SK-N-DZ (cell line): ENCODE measurements at regions not wholly inside any gene's neighbourhood (a gene's known extent, or its start where the extent isn't known, plus 50 kb on each side); places are given as distances from the start of the nearest gene placed in this dataset.
"Not testable (repeated sequence)": the region's sequence is repeated elsewhere in the genome, so short reads cannot be mapped to it uniquely, and the experiment has no call there.

ENCODE experiments used
- DNase-seq: peaks from one replicate; pipeline ENCODE4 v3.0.0-alpha.2; 2015; ENCODE audit warnings: low spot score

GRCh38 chr10:31123946-31124345, 92.3 kb upstream of the ZNF438 start:
- DNase-seq: peak; percentile 90

- DNase-seq: no peak
Measured at GRCh38 chr10:31124852-31125251, 93.2 kb upstream of the ZNF438 start.

GRCh38 chr10:31125789-31126188, 94.1 kb upstream of the ZNF438 start:
- no peak for DNase-seq

DNA sequence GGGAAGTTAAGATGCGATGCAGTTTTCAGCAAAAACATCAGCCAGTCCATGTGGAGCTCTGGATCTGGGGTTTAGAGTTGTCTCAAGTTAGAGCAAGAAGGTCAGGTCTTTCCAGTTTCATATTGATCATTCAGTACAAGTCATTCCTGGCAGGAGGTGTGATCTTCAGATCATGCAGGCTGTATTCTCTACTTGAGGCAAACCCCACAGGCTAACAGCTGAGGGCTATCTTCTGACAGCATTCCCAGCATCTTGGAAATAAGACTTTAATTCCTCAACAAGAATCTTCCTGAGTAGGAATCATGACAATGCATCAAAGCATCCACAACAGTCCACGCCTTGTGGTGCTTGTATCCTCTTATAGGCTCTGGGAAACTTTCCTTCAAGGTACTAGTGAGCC, 94.9 kb upstream of the ZNF438 start:
- DNase-seq: no peak

GRCh38 chr10:31128536-31128935, 96.9 kb upstream of the ZNF438 start:
- DNase-seq: no peak

DNA sequence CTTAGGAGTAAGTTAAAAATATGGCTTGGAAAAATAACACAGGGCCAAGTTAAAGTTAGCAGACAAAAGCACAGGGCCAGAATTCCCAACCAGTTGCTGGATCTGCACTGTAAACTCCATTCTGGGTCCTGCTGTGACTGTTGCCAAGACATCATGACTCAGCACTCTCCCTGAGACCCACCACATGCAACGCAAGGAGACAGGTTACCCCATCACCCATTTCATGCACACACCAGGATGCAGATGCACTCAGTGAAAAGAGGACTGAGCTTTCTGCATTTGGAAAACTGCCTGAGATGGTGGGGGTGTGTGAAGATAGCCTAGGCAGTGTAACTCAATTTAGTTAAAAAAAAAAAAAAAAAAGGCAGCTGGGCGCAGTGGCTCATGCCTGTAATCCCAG, 97.6 kb upstream of the ZNF438 start:
- peak; percentile 87 for DNase-seq

DNA sequence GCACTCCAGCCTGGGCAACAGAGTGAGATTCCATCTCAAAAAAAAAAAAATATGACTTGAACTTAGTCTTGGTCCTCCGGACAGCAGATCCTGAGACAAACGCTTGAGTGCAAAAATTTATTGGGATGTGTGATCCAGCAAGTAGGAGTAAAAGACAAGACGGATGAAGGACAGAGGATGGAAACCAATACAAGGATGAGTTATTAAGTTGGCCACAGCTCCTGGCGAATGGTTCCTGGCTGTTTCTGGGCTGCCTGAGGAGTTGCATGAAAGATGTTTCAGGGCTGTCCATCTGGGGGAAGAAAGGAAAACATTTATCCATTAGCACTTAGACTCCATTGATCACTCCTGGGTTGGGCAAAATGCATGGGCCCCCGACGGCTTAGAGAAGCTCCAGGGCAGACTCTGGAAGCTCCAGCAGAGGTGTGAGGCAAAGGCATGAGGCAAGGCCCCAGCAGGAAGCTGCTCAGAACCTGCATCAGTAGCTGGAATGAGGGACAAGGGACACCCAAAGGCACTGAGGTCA, 98.3 kb upstream of the ZNF438 start:
- DNase-seq: no peak

GRCh38 chr10:31130406-31130805, 98.7 kb upstream of the ZNF438 start:
- no peak for DNase-seq

DNA sequence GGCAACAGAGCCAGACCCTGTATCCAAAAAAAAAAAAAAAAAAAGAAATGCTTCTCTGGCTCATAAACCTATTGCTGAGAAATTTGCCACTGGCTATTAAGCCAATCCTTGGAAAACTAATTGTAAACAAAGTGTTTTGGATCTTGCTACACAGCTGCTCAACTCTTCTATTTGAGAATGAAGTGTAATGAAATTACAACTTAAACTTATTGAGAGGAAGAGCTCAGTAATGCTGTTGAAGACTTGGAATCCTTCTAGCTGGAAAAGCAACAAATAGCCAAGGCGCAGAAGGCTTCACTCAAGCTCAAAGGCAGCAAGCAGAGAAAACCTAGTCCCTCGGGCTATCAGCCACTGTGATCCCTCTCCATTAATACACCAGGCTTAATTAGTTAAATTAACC, 99.6 kb upstream of the ZNF438 start:
- no peak for DNase-seq

DNA sequence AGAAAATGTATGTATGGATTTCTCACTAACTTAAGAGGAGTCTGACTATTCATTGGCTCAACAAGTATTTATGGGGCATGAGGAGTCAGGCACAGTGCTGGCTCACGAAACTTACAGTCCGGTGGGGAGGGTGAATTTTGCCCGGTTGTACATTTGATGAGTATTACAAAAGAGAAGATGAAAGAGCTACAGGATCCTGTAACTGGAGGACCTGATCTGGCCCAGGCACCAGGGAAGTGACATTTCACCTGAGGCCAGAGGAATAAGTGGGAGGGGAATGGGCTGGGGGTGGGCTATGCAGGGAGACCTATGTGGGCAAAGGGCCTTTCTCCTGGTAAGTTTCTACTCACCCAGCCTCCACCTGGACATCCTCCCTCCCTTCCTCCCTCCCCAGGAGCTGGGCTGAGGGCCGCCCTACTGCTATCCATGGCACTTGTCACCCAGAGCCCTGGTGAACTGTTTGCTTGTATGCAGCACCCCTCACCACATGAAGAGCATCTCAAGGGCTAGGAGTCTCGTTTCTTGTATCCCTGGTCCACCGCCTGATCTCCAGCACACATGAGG, 101.1 kb upstream of the ZNF438 start:
- no peak for DNase-seq

- DNase-seq: no peak
Measured at GRCh38 chr10:31133251-31133791, 101.7 kb upstream of the ZNF438 start.

- DNase-seq: peak; percentile 92
Measured at GRCh38 chr10:31133792-31134310, 102.2 kb upstream of the ZNF438 start.

DNA sequence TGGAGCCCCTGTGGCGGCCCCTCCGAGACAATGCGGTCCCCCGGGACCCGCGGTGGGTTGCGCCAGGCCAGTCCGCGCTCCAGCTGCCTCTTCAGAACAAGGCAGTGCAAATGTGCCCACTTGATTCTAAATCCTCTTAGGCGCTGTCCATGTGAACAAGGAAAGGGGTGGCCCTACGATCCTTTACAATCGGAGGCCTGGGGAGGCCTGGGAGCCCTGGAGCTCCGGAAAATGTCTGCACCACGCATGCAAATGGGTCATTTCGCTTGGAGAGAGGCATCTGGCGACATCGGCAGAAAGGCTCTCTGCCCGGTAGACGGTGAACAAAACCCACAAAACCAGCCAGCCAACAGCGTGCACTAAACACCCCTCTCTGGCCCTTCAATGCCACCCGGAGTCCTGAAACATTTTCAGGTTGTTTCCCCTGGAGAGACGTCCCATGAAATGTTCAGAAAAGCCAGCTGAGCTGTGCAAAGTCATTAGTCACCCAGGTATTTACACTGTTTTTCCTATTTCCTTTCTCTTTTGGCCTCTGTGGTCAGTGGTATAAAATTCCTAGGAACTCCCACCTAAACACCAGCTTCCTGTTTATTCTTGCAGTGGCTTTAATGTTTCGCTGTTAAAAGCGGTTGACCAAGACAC, 102.8 kb upstream of the ZNF438 start:
- DNase-seq: peak; percentile 76

- DNase-seq: no peak
Measured at GRCh38 chr10:31135171-31135570, 103.5 kb upstream of the ZNF438 start.

- DNase-seq: not testable (repeated sequence)
Measured at GRCh38 chr10:31135791-31136190, 104.1 kb upstream of the ZNF438 start.

DNA sequence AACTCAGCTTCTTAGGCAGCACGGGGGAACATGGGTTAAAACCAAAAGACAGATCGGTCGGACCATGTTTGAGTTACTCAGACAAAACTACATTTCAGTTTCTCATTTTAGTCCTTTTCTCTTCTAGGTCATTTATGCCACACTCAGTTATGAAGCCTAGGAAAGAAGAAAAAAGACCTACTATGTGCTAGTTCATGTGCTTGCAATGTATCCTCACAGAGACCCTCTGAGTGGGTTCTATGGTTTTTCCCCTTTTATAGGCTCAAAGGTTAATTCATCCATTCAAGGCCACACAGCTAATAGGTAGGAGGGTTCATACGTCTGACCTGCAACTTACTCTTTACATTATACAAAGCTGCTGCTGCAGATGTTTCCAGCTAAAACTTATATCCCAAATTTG, 104.7 kb upstream of the ZNF438 start:
- no peak for DNase-seq

- no peak for DNase-seq
Measured at GRCh38 chr10:31136930-31137885, 105.5 kb upstream of the ZNF438 start.

- DNase-seq: no peak
Measured at GRCh38 chr10:31138026-31138553, 106.4 kb upstream of the ZNF438 start.

DNA sequence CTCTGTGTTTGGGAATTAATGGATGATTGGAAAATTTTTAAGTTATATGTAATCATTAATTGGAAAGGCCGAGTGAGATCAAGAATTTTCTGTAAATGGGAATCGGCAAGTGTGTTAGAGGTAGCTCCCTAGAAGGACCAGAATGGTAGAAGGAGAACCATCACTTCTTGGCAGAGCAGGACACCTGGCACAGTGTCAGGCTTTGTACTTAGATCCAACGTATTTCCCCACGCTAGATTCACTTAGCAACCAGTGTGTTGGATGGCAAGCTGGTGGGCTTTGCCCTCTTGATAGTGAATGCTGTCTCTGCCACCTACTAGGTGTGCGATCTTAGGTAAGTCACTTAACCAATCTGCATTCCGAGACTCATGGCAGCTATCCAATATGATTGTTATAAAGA, 107.8 kb upstream of the ZNF438 start:
- DNase-seq: no peak

GRCh38 chr10:31140716-31141115, 109.1 kb upstream of the ZNF438 start:
- DNase-seq: no peak

- no peak for DNase-seq
Measured at GRCh38 chr10:31142026-31142425, 110.4 kb upstream of the ZNF438 start.
